ENCODE measurements at regions not wholly inside any gene's neighbourhood (a gene's known extent, or its start where the extent isn't known, plus 50 kb on each side); places are given as distances from the start of the nearest gene placed in this dataset.

- TF ChIP-seq CTCF (IDR thresholded peaks at IDR 0.05) (no peak), POLR2A (IDR thresholded peaks at IDR 0.05) (no peak)
Observed at GRCh38 chr12:9389796-9390195, 181.6 kb upstream of the PZP start.
